ENCODE measurements at regions not wholly inside any gene's neighbourhood (a gene's known extent, or its start where the extent isn't known, plus 50 kb on each side); places are given as distances from the start of the nearest gene placed in this dataset.

- POLR2A ChIA-PET = no interaction called here
- Histone ChIP-seq H3K4me3 (replicated peaks in 1 of 3; ENCODE audit: insufficient read depth in 1 of 3, low read depth in 2 of 3, low read length in 3 of 3) (no peak overlapping the region), H2AFZ (ENCODE audit: low read length) (no peak overlapping the region), H3K36me3 (replicated peaks in 1 of 2; ENCODE audit: control insufficient read depth in 1 of 2, insufficient read depth in 2 of 2, low read length in 2 of 2) (no peaks in the 10 kb centered on the region), H3K9ac (ENCODE audit: insufficient read depth, low read depth, low read length) (no peak overlapping the region), H3K27me3 (ENCODE audit: control insufficient read depth in 1 of 2, insufficient read depth in 2 of 2, low read length in 2 of 2) (no peaks in the 10 kb centered on the region), H3K79me2 (ENCODE audit: insufficient read depth, low read length) (no peaks in the 10 kb centered on the region), H3K27ac (ENCODE audit: extremely low read length, insufficient read depth, low read length) (no peak overlapping the region), H4K20me1 (ENCODE audit: insufficient read depth, low read length) (no peaks in the 10 kb centered on the region), H3K9me3 (ENCODE audit: low read length) (no peaks in the 10 kb centered on the region), H3K4me2 (ENCODE audit: low read depth, low read length) (no peak overlapping the region), H3K4me1 (ENCODE audit: insufficient read depth, low read length) (no peaks in the 10 kb centered on the region)
- ATAC-seq (no peak), DNase-seq (ENCODE audit: low spot score) (no peak), FAIRE-seq (no peak)
- in situ Hi-C loops (cut with HindIII; ENCODE audit: extremely low pct_ligation_motif_present, low pct_unique_long_range_greater_than_20kb) (no loop called here), intact Hi-C loops (cut with micrococcal nuclease; ENCODE audit: unreplicated experiment) (no loop called here)
- TF ChIP-seq ZNF768 (CRISPR knock-in tag; IDR thresholded peaks at IDR 0.05) (no peak), ZNF468 (CRISPR knock-in tag; IDR thresholded peaks at IDR 0.05) (no peak), ZNF644 (CRISPR knock-in tag; IDR thresholded peaks at IDR 0.05; ENCODE audit: low read depth) (no peak), ATAD3A (CRISPR knock-in tag; IDR thresholded peaks at IDR 0.05) (no peak), ZNF557 (CRISPR knock-in tag; IDR thresholded peaks at IDR 0.05) (no peak), TFDP1 (CRISPR knock-in tag; IDR thresholded peaks at IDR 0.05; ENCODE audit: borderline replicate concordance) (no peak)
- CTCF ChIA-PET (ENCODE audit: low intra/inter-chr PET ratio, low total read pairs) = no interaction called here
- BruUV-seq (replicated peaks) = no TSS peak
- WGBS (ENCODE audit: low lambda C conversion rate) = 36% methylated on average over 1 of the region's 1 CpG
These were observed 165.1 kb downstream of the SLIT2 start for GRCh38 chr4:20416800-20417199.

DNA sequence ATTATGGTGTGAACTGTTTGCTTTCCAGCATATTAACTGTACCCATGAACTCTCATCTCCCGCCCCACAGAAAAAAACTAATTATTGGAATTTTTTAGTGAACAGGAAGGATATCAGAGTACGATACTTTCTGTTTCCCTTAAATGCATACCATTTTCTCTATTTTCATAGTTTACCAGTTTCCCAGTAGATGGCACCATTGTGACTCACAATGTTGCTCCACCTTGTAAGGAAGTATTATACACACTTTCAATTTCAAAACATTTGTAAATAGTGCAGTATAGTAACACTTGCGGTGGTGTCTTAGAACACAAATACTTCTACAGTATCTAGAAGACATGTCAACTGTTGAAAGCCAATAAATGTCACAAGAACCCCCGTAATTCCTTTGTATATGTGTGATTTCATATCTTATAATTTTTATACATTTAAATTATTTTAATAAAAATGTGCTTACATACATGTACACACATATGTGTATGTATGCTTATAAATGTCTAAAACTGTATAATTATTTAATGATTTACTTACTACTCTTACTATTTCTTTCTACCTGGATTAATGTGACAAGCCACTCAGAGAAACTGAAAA, 167.3 kb downstream of the SLIT2 start:
- in situ Hi-C loops (cut with HindIII; ENCODE audit: extremely low pct_ligation_motif_present, low pct_unique_long_range_greater_than_20kb) (no loop called here), intact Hi-C loops (cut with micrococcal nuclease; ENCODE audit: unreplicated experiment) (no loop called here)
- H3K36me3 ChIP-seq (replicated peaks in 1 of 2; ENCODE audit: control insufficient read depth in 1 of 2, insufficient read depth in 2 of 2, low read length in 2 of 2) = no peaks in the 10 kb centered on the region
- ChIA-PET CTCF (ENCODE audit: low intra/inter-chr PET ratio, low total read pairs) (interaction anchor here (1.6 to 2.1 kb wide), 2 partner anchors 126 to 266 kb away, joined by 15 read pairs; no protein-coding TSS in a partner anchor), POLR2A (no interaction called here)
- peak overlapping the region in 1 of 3 experiments; percentile 36; a peak in 2 of 6 replicates for H3K4me3 ChIP-seq (replicated peaks in 1 of 3; ENCODE audit: insufficient read depth in 1 of 3, low read depth in 2 of 3, low read length in 3 of 3)
- peak; percentile 80 for ATAC-seq
- H3K27ac ChIP-seq (ENCODE audit: extremely low read length, insufficient read depth, low read length) = no peak overlapping the region
- TF ChIP-seq SMC3 (IDR thresholded peaks at IDR 0.05; ENCODE audit: low read length) (peak; percentile 40; the same call in 1 of the 2 replicates), STAG1 (CRISPR knock-in tag; IDR thresholded peaks at IDR 0.05) (peak; percentile 44), STAT5B (CRISPR knock-in tag; IDR thresholded peaks at IDR 0.05) (no peak)
- TF ChIP-seq, protein P1, sequence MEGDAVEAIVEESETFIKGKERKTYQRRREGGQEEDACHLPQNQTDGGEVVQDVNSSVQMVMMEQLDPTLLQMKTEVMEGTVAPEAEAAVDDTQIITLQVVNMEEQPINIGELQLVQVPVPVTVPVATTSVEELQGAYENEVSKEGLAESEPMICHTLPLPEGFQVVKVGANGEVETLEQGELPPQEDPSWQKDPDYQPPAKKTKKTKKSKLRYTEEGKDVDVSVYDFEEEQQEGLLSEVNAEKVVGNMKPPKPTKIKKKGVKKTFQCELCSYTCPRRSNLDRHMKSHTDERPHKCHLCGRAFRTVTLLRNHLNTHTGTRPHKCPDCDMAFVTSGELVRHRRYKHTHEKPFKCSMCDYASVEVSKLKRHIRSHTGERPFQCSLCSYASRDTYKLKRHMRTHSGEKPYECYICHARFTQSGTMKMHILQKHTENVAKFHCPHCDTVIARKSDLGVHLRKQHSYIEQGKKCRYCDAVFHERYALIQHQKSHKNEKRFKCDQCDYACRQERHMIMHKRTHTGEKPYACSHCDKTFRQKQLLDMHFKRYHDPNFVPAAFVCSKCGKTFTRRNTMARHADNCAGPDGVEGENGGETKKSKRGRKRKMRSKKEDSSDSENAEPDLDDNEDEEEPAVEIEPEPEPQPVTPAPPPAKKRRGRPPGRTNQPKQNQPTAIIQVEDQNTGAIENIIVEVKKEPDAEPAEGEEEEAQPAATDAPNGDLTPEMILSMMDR (CRISPR knock-in tag; IDR thresholded peaks at IDR 0.05) = peak; percentile 66
- H3K9ac ChIP-seq (ENCODE audit: insufficient read depth, low read depth, low read length) = no peak overlapping the region
- H3K4me2 ChIP-seq (ENCODE audit: low read depth, low read length) = peak overlapping the region; percentile 37
- H4K20me1 ChIP-seq (ENCODE audit: insufficient read depth, low read length) = no peaks in the 10 kb centered on the region
- H3K27me3 ChIP-seq (ENCODE audit: control insufficient read depth in 1 of 2, insufficient read depth in 2 of 2, low read length in 2 of 2) = no peaks in the 10 kb centered on the region
- peak; percentile 56 for FAIRE-seq
- peak; percentile 36 for DNase-seq (ENCODE audit: low spot score)
- no TSS peak for BruUV-seq (replicated peaks)
- H3K79me2 ChIP-seq (ENCODE audit: insufficient read depth, low read length) = no peaks in the 10 kb centered on the region
- no peaks in the 10 kb centered on the region for H3K9me3 ChIP-seq (ENCODE audit: low read length)
- WGBS (ENCODE audit: low lambda C conversion rate) = 2% methylated on average over 4 of the region's 4 CpGs
- H2AFZ ChIP-seq (ENCODE audit: low read length) = peak overlapping the region; percentile 37
- no peaks in the 10 kb centered on the region for H3K4me1 ChIP-seq (ENCODE audit: insufficient read depth, low read length)
